HEK293 (cell line): ENCODE measurements at regions not wholly inside any gene's neighbourhood (a gene's known extent, or its start where the extent isn't known, plus 50 kb on each side); places are given as distances from the start of the nearest gene placed in this dataset.

ENCODE experiments used
- CTCF ChIA-PET: fragments of 350-600 bp; formaldehyde crosslinking; extraction: SDS; loops from one replicate; lab custom pipeline; 2021; ENCODE audit warnings: antibody characterized with exemption; lab: Yijun Ruan, JAX
- POLR2A ChIA-PET: fragments of 300-600 bp; formaldehyde crosslinking; extraction: SDS; loops from one replicate; lab custom pipeline; 2020; ENCODE audit warnings: antibody characterized with exemption, inconsistent platforms; lab: Yijun Ruan, JAX
- H3K27ac ChIP-seq: fragments of 200-500 bp; sonication (Bioruptor generic); 2 replicates; pipeline ENCODE4 v1.5.1; 2014; ENCODE audit warnings: low read depth, low read length, control low read depth, inconsistent platforms; ENCODE audit errors: extremely low read depth
- H3K36me3 ChIP-seq, 2 experiments: fragments of 200-500 bp in 1 of 2; sonication (Bioruptor generic) in 1 of 2; 1 replicate in 1 of 2; 2 replicates in 1 of 2; pipeline ENCODE4 v1.5.1; 2014 to 2017; ENCODE audit warnings: inconsistent platforms in 2 of 2, low read length in 2 of 2; ENCODE audit not compliant: control insufficient read depth in 2 of 2, insufficient read depth in 1 of 2
- H3K4me1 ChIP-seq: fragments of 200-500 bp; sonication (Bioruptor generic); 2 replicates; pipeline ENCODE4 v1.5.1; 2014; ENCODE audit warnings: mild to moderate bottlenecking, low read length, inconsistent platforms; ENCODE audit not compliant: control insufficient read depth, insufficient read depth
- H3K4me3 ChIP-seq: 2 replicates; pipeline ENCODE4 v1.5.1; 2011; ENCODE audit warnings: low read depth, mild to moderate bottlenecking, control low read depth, low read length, moderate library complexity
- H3K9me3 ChIP-seq: fragments of 200-500 bp; sonication (Bioruptor generic); 2 replicates; pipeline ENCODE4 v1.5.1; 2014; ENCODE audit warnings: low read depth, low read length, inconsistent platforms; ENCODE audit not compliant: control insufficient read depth, insufficient read depth
- HOXC10 ChIP-seq: sonication (generic); formaldehyde crosslinking; IDR thresholded peaks from 2 replicates; pipeline ENCODE4 v1.8.1; 2023; ENCODE audit warnings: mild to moderate bottlenecking, missing genetic modification reagents
- RBAK ChIP-seq: fragments of 450-650 bp; formaldehyde crosslinking; IDR thresholded peaks from 2 replicates; pipeline ENCODE4 v1.5.1; 2016; ENCODE audit warnings: missing biosample characterization, missing genetic modification characterization
- ZBTB26 ChIP-seq: fragments of 450-650 bp; formaldehyde crosslinking; optimal IDR thresholded peaks from 2 replicates; pipeline ENCODE3; 2016; ENCODE audit warnings: missing biosample characterization, mild to moderate bottlenecking, missing genetic modification characterization
- ZFHX2 ChIP-seq: fragments of 450-650 bp; formaldehyde crosslinking; conservative IDR thresholded peaks from 2 replicates; pipeline ENCODE4 v1.5.1; 2016; ENCODE audit warnings: missing biosample characterization, missing genetic modification characterization
- ZNF280C ChIP-seq: fragments of 450-650 bp; formaldehyde crosslinking; IDR thresholded peaks from 2 replicates; pipeline ENCODE4 v1.5.1; 2016; ENCODE audit warnings: missing biosample characterization, missing genetic modification characterization
- ZNF311 ChIP-seq: fragments of 450-650 bp; formaldehyde crosslinking; IDR thresholded peaks from 2 replicates; pipeline ENCODE4 v1.5.1; 2017; ENCODE audit warnings: missing biosample characterization, missing genetic modification characterization, borderline replicate concordance
- ZNF341 ChIP-seq: fragments of 450-650 bp; formaldehyde crosslinking; IDR thresholded peaks from 2 replicates; pipeline ENCODE4; 2016; ENCODE audit warnings: low read depth, missing biosample characterization, missing genetic modification characterization
- ZNF513 ChIP-seq: fragments of 450-650 bp; IDR thresholded peaks from 2 replicates; pipeline ENCODE4 v1.5.1; 2018; ENCODE audit warnings: missing biosample characterization, missing genetic modification characterization
- ZNF529 ChIP-seq: fragments of 450-650 bp; formaldehyde crosslinking; IDR thresholded peaks from 2 replicates; pipeline ENCODE4 v1.5.1; 2017; ENCODE audit warnings: missing genetic modification characterization, missing biosample characterization; ENCODE audit not compliant: insufficient replicate concordance
- ZNF555 ChIP-seq: fragments of 450-650 bp; formaldehyde crosslinking; conservative IDR thresholded peaks from 2 replicates; pipeline ENCODE4 v1.5.1; 2017; ENCODE audit warnings: missing biosample characterization, mild to moderate bottlenecking, missing genetic modification characterization, inconsistent platforms
- ZNF600 ChIP-seq: fragments of 450-650 bp; formaldehyde crosslinking; IDR thresholded peaks from 2 replicates; pipeline ENCODE4 v1.5.1; 2016; ENCODE audit warnings: missing biosample characterization, missing genetic modification characterization
- ZNF660 ChIP-seq: fragments of 450-650 bp; IDR thresholded peaks from 2 replicates; pipeline ENCODE4 v1.5.1; 2018; ENCODE audit warnings: missing biosample characterization, mild to moderate bottlenecking, missing genetic modification characterization
- ZNF776 ChIP-seq: fragments of 450-650 bp; formaldehyde crosslinking; IDR thresholded peaks from 2 replicates; pipeline ENCODE4 v1.5.0; 2017; ENCODE audit warnings: missing biosample characterization, missing genetic modification characterization, borderline replicate concordance
- ZNF830 ChIP-seq: fragments of 450-650 bp; IDR thresholded peaks from 2 replicates; pipeline ENCODE4 v1.5.0; 2018; ENCODE audit warnings: missing biosample characterization, missing genetic modification characterization, low read depth, mild to moderate bottlenecking, moderate library complexity
- ZNF837 ChIP-seq: fragments of 450-650 bp; formaldehyde crosslinking; IDR thresholded peaks from 2 replicates; pipeline ENCODE4 v1.5.1; 2016; ENCODE audit warnings: missing biosample characterization, missing genetic modification characterization
- TF ChIP-seq, protein P1 (sequence below): fragments of 450-650 bp; formaldehyde crosslinking; IDR thresholded peaks from 2 replicates; pipeline ENCODE4 v1.5.0; 2017; ENCODE audit warnings: missing biosample characterization, missing genetic modification characterization, borderline replicate concordance

- no peak for TF ChIP-seq ZNF660 (tag by site-specific recombination)
- TF ChIP-seq RBAK: no peak
- no peak for TF ChIP-seq ZNF513 (tag by site-specific recombination)
- TF ChIP-seq HOXC10 (CRISPR knock-in tag): no peak
- TF ChIP-seq ZNF311 (tag by site-specific recombination): no peak
- TF ChIP-seq ZBTB26: no peak
- TF ChIP-seq ZNF600 (tag by site-specific recombination): no peak
These were observed 690.8 kb upstream of the ARPP21 start (continued) for GRCh38 chr3:34948517-34948916.

- Histone ChIP-seq H3K9me3 (no peaks in the 10 kb centered on the region), H3K4me1 (no peaks in the 10 kb centered on the region), H3K27ac (no peak overlapping the region), H3K36me3 (no peaks in the 10 kb centered on the region), H3K4me3 (no peak overlapping the region)
- no peak for TF ChIP-seq ZNF280C (tag by site-specific recombination)
- no peak for TF ChIP-seq ZNF776 (tag by site-specific recombination)
- no peak for TF ChIP-seq ZNF555 (tag by site-specific recombination)
- TF ChIP-seq ZNF529: no peak
- TF ChIP-seq ZNF341 (tag by site-specific recombination): no peak
- no peak for TF ChIP-seq ZNF837 (tag by site-specific recombination)
- ChIA-PET CTCF (no interaction called here), POLR2A (no interaction called here)
These were observed 683.6 kb upstream of the ARPP21 start for GRCh38 chr3:34955680-34956079.

GRCh38 chr3:34956511-34956910, 682.8 kb upstream of the ARPP21 start:
- no peaks in the 10 kb centered on the region for H3K9me3 ChIP-seq
- no peak for TF ChIP-seq ZNF830 (tag by site-specific recombination)
- no peak overlapping the region for H3K27ac ChIP-seq
- H3K4me1 ChIP-seq: no peaks in the 10 kb centered on the region
- no peaks in the 10 kb centered on the region for H3K36me3 ChIP-seq
- H3K4me3 ChIP-seq: no peak overlapping the region
- CTCF ChIA-PET: no interaction called here
- POLR2A ChIA-PET: no interaction called here

DNA sequence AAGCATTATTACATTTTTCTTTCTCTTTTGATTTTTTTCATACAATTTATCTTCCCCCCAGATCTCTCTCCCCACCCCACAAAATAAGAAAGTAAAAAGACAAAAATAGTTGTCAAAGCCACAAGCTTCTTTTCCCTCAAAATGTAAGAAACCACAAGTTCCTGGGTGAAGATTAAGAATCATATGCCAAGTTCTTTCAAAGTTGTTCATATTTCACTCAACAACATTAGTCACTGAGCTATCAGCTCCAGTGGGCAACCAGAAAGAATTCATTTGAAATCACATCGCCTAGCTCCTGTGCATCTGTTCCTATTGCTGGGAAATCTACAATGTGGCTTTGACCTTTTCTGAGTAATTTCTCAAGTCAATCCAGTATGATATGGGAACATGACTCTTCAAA, 681.6 kb upstream of the ARPP21 start:
- CTCF ChIA-PET: no interaction called here

More for the DNA sequence above, 681.6 kb upstream of the ARPP21 start:
- no peaks in the 10 kb centered on the region for H3K9me3 ChIP-seq
- H3K4me1 ChIP-seq: no peaks in the 10 kb centered on the region
- POLR2A ChIA-PET: no interaction called here
- no peak overlapping the region for H3K4me3 ChIP-seq
- no peak for TF ChIP-seq ZFHX2 (tag by site-specific recombination)
- TF ChIP-seq, protein P1, sequence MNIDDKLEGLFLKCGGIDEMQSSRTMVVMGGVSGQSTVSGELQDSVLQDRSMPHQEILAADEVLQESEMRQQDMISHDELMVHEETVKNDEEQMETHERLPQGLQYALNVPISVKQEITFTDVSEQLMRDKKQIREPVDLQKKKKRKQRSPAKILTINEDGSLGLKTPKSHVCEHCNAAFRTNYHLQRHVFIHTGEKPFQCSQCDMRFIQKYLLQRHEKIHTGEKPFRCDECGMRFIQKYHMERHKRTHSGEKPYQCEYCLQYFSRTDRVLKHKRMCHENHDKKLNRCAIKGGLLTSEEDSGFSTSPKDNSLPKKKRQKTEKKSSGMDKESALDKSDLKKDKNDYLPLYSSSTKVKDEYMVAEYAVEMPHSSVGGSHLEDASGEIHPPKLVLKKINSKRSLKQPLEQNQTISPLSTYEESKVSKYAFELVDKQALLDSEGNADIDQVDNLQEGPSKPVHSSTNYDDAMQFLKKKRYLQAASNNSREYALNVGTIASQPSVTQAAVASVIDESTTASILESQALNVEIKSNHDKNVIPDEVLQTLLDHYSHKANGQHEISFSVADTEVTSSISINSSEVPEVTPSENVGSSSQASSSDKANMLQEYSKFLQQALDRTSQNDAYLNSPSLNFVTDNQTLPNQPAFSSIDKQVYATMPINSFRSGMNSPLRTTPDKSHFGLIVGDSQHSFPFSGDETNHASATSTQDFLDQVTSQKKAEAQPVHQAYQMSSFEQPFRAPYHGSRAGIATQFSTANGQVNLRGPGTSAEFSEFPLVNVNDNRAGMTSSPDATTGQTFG (tag by site-specific recombination): no peak
- H3K27ac ChIP-seq: no peak overlapping the region
- no peaks in the 10 kb centered on the region for H3K36me3 ChIP-seq
